ENCODE measurements at regions not wholly inside any gene's neighbourhood (a gene's known extent, or its start where the extent isn't known, plus 50 kb on each side); places are given as distances from the start of the nearest gene placed in this dataset.

GRCh38 chr3:103060242-103060641, 625.4 kb downstream of the ZPLD1 start:
- no peak for ATAC-seq

GRCh38 chr3:103067963-103068362, 633.1 kb downstream of the ZPLD1 start:
- no peak for ATAC-seq

- ATAC-seq: no peak
Measured at GRCh38 chr3:103075282-103075681, 640.5 kb downstream of the ZPLD1 start.

- no peak for ATAC-seq
Measured at GRCh38 chr3:103077910-103078309, 643.1 kb downstream of the ZPLD1 start.

- ATAC-seq: no peak
Measured at GRCh38 chr3:103082501-103082900, 647.7 kb downstream of the ZPLD1 start.

- no peak for ATAC-seq
Measured at GRCh38 chr3:103083848-103084631, 649.2 kb downstream of the ZPLD1 start.

GRCh38 chr3:103085465-103085864, 650.6 kb downstream of the ZPLD1 start:
- ATAC-seq: no peak

- ATAC-seq: no peak
Measured at GRCh38 chr3:103089758-103090157, 654.9 kb downstream of the ZPLD1 start.

- no peak for ATAC-seq
Measured at GRCh38 chr3:103105206-103105605, 670.4 kb downstream of the ZPLD1 start.

- no peak for ATAC-seq
Measured at GRCh38 chr3:103112273-103112672, 677.5 kb downstream of the ZPLD1 start.

- no peak for ATAC-seq
Measured at GRCh38 chr3:103126115-103126514, 691.3 kb downstream of the ZPLD1 start.

GRCh38 chr3:103127098-103127630, 692.3 kb downstream of the ZPLD1 start:
- ATAC-seq: no peak

- no peak for ATAC-seq
Measured at GRCh38 chr3:103127737-103128136, 692.9 kb downstream of the ZPLD1 start.

GRCh38 chr3:103134023-103134724, 699.4 kb downstream of the ZPLD1 start:
- no peak for ATAC-seq

- ATAC-seq: no peak
Measured at GRCh38 chr3:103136621-103137020, 701.8 kb downstream of the ZPLD1 start.

- ATAC-seq: no peak
Measured at GRCh38 chr3:103137830-103138229, 703.0 kb downstream of the ZPLD1 start.

GRCh38 chr3:103158183-103158582, 723.4 kb downstream of the ZPLD1 start:
- ATAC-seq: no peak

- ATAC-seq: no peak
Measured at GRCh38 chr3:103166890-103167289, 732.1 kb downstream of the ZPLD1 start.

- no peak for ATAC-seq
Measured at GRCh38 chr3:103167850-103168249, 733.0 kb downstream of the ZPLD1 start.

GRCh38 chr3:103169289-103169688, 734.5 kb downstream of the ZPLD1 start:
- no peak for ATAC-seq

- no peak for ATAC-seq
Measured at GRCh38 chr3:103170651-103171050, 735.8 kb downstream of the ZPLD1 start.

- no peak for ATAC-seq
Measured at GRCh38 chr3:103173940-103174339, 739.1 kb downstream of the ZPLD1 start.

- no peak for ATAC-seq
Measured at GRCh38 chr3:103181160-103181559, 746.3 kb downstream of the ZPLD1 start.

- ATAC-seq: no peak
Measured at GRCh38 chr3:103184772-103185171, 750.0 kb downstream of the ZPLD1 start.
